ENCODE measurements at regions not wholly inside any gene's neighbourhood (a gene's known extent, or its start where the extent isn't known, plus 50 kb on each side); places are given as distances from the start of the nearest gene placed in this dataset.

DNA sequence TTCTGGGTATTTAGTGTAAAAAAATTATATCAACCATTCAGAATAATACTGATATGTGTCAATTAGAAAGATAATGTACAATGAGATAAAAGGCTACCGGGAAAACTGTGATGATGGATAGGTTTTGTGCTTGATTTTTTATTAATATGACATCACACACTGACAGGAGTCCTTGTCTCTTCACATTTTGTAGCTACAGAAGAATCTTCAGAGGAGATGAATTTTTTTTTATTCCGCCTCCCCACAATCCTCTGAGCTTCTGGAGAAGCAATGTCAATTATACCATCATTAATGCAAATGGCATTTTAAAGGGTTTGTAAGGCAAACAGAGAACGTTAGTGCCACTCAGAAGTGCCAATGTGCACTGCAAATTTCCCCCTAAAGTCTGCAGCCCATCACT is 131.7 kb upstream of the CCNG1 start:
- TF ChIP-seq EZH2 (IDR thresholded peaks at IDR 0.05; ENCODE audit: low read length, missing control alignments), result no peak
- TF ChIP-seq, protein P1, sequence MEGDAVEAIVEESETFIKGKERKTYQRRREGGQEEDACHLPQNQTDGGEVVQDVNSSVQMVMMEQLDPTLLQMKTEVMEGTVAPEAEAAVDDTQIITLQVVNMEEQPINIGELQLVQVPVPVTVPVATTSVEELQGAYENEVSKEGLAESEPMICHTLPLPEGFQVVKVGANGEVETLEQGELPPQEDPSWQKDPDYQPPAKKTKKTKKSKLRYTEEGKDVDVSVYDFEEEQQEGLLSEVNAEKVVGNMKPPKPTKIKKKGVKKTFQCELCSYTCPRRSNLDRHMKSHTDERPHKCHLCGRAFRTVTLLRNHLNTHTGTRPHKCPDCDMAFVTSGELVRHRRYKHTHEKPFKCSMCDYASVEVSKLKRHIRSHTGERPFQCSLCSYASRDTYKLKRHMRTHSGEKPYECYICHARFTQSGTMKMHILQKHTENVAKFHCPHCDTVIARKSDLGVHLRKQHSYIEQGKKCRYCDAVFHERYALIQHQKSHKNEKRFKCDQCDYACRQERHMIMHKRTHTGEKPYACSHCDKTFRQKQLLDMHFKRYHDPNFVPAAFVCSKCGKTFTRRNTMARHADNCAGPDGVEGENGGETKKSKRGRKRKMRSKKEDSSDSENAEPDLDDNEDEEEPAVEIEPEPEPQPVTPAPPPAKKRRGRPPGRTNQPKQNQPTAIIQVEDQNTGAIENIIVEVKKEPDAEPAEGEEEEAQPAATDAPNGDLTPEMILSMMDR (conservative IDR thresholded peaks at IDR 0.05 in 1 of 2, IDR thresholded peaks at IDR 0.05 in 1 of 2; ENCODE audit: low read depth in 1 of 2, low read length in 2 of 2), result no peak
